ENCODE measurements at regions not wholly inside any gene's neighbourhood (a gene's known extent, or its start where the extent isn't known, plus 50 kb on each side); places are given as distances from the start of the nearest gene placed in this dataset.

DNA sequence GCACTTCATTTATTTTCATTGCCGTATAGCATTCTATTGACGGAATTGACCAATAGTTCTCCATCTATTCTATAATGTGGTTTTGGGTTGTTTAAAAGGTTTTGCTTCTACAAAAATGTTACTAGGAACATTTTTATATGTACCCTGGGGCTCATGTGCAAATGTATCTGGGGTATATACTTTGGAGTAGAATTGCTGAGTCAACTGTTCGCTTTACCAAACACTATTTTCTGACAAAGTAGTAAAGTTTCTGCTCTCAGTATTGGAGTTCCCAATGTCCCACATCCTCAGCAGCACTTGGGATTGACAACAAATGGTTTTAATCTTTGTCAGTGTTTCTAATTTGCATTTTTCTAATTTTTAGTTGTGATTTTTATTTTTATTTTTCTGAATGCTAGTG is 602.6 kb downstream of the MCTP2 start:
- Mint-ChIP-seq H3K9me3 (peaks cover 11% of the 10 kb centered on the region), H3K27ac (no peak overlapping the region), H3K4me3 (no peak overlapping the region), H3K27me3 (ENCODE audit: low read depth) (no peaks in the 10 kb centered on the region), H3K4me1 (peaks cover 4% of the 10 kb centered on the region; the same call in 1 of the 2 replicates), H3K36me3 (peaks cover 5% of the 10 kb centered on the region; the same call in 1 of the 2 replicates)
- no peak for ATAC-seq
- ChIA-PET POLR2A (no interaction called here), CTCF (interaction anchor here (1.6 kb wide), 1 partner anchor 10 kb away, joined by 3 read pairs; no protein-coding TSS in a partner anchor)
- DNase-seq (ENCODE audit: low spot score): no peak
- TF ChIP-seq, protein P1, sequence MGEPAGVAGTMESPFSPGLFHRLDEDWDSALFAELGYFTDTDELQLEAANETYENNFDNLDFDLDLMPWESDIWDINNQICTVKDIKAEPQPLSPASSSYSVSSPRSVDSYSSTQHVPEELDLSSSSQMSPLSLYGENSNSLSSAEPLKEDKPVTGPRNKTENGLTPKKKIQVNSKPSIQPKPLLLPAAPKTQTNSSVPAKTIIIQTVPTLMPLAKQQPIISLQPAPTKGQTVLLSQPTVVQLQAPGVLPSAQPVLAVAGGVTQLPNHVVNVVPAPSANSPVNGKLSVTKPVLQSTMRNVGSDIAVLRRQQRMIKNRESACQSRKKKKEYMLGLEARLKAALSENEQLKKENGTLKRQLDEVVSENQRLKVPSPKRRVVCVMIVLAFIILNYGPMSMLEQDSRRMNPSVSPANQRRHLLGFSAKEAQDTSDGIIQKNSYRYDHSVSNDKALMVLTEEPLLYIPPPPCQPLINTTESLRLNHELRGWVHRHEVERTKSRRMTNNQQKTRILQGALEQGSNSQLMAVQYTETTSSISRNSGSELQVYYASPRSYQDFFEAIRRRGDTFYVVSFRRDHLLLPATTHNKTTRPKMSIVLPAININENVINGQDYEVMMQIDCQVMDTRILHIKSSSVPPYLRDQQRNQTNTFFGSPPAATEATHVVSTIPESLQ (CRISPR knock-in tag; IDR thresholded peaks at IDR 0.05): no peak
- TF ChIP-seq, protein P2, sequence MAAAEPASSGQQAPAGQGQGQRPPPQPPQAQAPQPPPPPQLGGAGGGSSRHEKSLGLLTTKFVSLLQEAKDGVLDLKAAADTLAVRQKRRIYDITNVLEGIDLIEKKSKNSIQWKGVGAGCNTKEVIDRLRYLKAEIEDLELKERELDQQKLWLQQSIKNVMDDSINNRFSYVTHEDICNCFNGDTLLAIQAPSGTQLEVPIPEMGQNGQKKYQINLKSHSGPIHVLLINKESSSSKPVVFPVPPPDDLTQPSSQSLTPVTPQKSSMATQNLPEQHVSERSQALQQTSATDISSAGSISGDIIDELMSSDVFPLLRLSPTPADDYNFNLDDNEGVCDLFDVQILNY (CRISPR knock-in tag; IDR thresholded peaks at IDR 0.05): no peak
- TF ChIP-seq ZNF232 (CRISPR knock-in tag; IDR thresholded peaks at IDR 0.05): no peak
- TF ChIP-seq, protein P3, sequence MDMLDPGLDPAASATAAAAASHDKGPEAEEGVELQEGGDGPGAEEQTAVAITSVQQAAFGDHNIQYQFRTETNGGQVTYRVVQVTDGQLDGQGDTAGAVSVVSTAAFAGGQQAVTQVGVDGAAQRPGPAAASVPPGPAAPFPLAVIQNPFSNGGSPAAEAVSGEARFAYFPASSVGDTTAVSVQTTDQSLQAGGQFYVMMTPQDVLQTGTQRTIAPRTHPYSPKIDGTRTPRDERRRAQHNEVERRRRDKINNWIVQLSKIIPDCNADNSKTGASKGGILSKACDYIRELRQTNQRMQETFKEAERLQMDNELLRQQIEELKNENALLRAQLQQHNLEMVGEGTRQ (CRISPR knock-in tag; IDR thresholded peaks at IDR 0.05): no peak
- no peak for TF ChIP-seq TCF7 (CRISPR knock-in tag; IDR thresholded peaks at IDR 0.05; ENCODE audit: low read depth)

DNA sequence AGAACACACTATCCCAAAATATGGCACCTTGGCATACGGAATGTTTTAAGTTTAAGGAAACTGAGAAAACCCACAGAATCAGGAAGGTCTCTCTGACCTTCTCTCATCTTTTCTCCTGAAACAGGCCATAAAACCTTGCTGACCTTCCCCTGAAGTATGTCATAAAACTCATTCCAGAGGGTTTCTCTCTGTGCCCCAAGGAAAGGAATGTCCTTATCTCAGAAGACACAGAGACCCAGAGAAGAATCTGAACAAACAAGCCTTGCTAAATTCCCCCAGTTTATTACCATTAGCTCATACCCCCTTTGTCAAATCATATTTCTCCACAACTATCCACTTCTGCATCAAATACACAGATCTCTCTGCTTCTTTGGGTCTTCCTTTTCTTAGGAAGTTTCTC is 603.1 kb downstream of the MCTP2 start:
- ChIA-PET CTCF (no interaction called here), POLR2A (no interaction called here)
- H3K27ac Mint-ChIP-seq: no peak overlapping the region
- peaks cover 4% of the 10 kb centered on the region; the same call in 1 of the 2 replicates for H3K4me1 Mint-ChIP-seq
- DNase-seq (ENCODE audit: low spot score): no peak
- H3K9me3 Mint-ChIP-seq: peaks cover 11% of the 10 kb centered on the region
- ATAC-seq: no peak
- TF ChIP-seq NFYB (CRISPR knock-in tag; conservative IDR thresholded peaks at IDR 0.05; ENCODE audit: low read depth): no peak
- TF ChIP-seq TCF7 (CRISPR knock-in tag; IDR thresholded peaks at IDR 0.05; ENCODE audit: low read depth): no peak
- TF ChIP-seq, protein P4, sequence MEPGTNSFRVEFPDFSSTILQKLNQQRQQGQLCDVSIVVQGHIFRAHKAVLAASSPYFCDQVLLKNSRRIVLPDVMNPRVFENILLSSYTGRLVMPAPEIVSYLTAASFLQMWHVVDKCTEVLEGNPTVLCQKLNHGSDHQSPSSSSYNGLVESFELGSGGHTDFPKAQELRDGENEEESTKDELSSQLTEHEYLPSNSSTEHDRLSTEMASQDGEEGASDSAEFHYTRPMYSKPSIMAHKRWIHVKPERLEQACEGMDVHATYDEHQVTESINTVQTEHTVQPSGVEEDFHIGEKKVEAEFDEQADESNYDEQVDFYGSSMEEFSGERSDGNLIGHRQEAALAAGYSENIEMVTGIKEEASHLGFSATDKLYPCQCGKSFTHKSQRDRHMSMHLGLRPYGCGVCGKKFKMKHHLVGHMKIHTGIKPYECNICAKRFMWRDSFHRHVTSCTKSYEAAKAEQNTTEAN (CRISPR knock-in tag; IDR thresholded peaks at IDR 0.05): no peak
- TF ChIP-seq ZNF263 (CRISPR knock-in tag; IDR thresholded peaks at IDR 0.05; ENCODE audit: low read depth): no peak
- TF ChIP-seq ETV6 (CRISPR knock-in tag; IDR thresholded peaks at IDR 0.05): no peak
- TF ChIP-seq, protein P5, sequence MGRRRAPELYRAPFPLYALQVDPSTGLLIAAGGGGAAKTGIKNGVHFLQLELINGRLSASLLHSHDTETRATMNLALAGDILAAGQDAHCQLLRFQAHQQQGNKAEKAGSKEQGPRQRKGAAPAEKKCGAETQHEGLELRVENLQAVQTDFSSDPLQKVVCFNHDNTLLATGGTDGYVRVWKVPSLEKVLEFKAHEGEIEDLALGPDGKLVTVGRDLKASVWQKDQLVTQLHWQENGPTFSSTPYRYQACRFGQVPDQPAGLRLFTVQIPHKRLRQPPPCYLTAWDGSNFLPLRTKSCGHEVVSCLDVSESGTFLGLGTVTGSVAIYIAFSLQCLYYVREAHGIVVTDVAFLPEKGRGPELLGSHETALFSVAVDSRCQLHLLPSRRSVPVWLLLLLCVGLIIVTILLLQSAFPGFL (CRISPR knock-in tag; IDR thresholded peaks at IDR 0.05; ENCODE audit: borderline replicate concordance): no peak
- TF ChIP-seq, protein P6, sequence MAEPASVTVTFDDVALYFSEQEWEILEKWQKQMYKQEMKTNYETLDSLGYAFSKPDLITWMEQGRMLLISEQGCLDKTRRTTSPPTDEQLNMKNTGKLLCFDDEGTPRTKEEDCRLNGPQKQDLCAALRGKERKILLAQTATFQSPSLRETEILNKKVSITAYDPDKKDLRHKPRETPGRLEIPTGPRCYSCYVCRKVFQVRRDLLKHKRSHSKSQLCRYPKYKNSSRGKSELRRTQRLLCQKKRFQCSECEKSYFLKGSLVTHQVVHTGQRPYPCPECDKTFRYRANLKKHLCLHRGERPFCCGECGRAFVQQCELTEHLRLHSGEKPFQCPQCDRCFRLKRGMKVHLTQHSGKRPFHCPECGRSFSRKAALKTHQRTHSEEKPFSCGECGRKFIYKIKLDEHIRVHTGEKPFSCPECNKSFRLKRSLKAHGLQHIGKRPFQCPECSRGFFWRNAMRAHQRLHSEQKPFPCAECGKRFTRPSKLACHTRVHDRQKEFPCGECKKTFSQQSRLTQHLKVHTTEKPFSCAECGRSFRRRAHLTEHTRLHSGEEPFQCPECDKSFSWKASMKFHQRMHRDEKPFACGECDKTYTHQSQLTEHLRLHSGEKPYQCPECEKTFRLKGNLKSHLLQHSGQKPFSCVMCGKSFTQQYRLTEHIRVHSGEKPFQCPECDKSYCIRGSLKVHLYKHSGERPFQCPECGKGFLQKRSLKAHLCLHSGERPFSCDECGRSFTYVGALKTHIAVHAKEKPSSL (CRISPR knock-in tag; conservative IDR thresholded peaks at IDR 0.05): no peak
- no peak for TF ChIP-seq ZNF138 (CRISPR knock-in tag; conservative IDR thresholded peaks at IDR 0.05)
- no peak for TF ChIP-seq RORB (CRISPR knock-in tag; IDR thresholded peaks at IDR 0.05)
- no peak for TF ChIP-seq ZNF121 (CRISPR knock-in tag; IDR thresholded peaks at IDR 0.05)
- TF ChIP-seq SMAD4 (CRISPR knock-in tag; IDR thresholded peaks at IDR 0.05): no peak
- TF ChIP-seq, protein P3 (CRISPR knock-in tag; IDR thresholded peaks at IDR 0.05): no peak
- TF ChIP-seq ZNF671 (CRISPR knock-in tag; IDR thresholded peaks at IDR 0.05): no peak
- H3K4me3 Mint-ChIP-seq: no peak overlapping the region
- H3K27me3 Mint-ChIP-seq (ENCODE audit: low read depth): no peaks in the 10 kb centered on the region
- H3K36me3 Mint-ChIP-seq: peaks cover 5% of the 10 kb centered on the region; the same call in 1 of the 2 replicates
